ENCODE measurements at regions not wholly inside any gene's neighbourhood (a gene's known extent, or its start where the extent isn't known, plus 50 kb on each side); places are given as distances from the start of the nearest gene placed in this dataset.
"Not testable (repeated sequence)": the region's sequence is repeated elsewhere in the genome, so short reads cannot be mapped to it uniquely, and the experiment has no call there.

- TF ChIP-seq CTCF (IDR thresholded peaks at IDR 0.05; ENCODE audit: insufficient read depth, missing control alignments) = no peak
- FAIRE-seq = no peak
- no peak for DNase-seq (ENCODE audit: insufficient read length, low spot score)
Observed at GRCh38 chr12:75854681-75855309, 176.8 kb downstream of the PHLDA1 start.

DNA sequence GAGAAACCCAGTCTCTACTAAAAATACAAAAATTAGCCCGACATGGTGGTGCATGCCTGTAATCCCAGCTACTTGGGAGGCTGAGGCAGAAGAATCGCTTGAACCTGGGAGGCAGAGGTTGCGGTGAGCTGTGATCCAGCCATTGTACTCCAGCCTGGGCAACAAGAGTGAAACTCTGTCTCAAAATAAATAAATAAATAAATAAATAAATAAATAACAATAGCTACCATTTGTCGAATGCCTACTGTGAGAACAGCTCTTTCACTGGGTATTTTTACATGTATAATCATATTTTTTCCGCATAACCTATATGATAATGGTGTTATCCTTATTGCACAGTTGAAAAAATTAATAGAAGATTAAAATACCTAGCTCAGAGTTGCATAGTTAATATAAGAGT, 177.4 kb downstream of the PHLDA1 start:
- not testable (repeated sequence) for DNase-seq (ENCODE audit: insufficient read length, low spot score); FAIRE-seq

- FAIRE-seq (no peak), DNase-seq (ENCODE audit: insufficient read length, low spot score) (no peak)
- TF ChIP-seq CTCF (IDR thresholded peaks at IDR 0.05; ENCODE audit: insufficient read depth, missing control alignments) = no peak
Observed at GRCh38 chr12:75853626-75854025, 177.9 kb downstream of the PHLDA1 start.

DNA sequence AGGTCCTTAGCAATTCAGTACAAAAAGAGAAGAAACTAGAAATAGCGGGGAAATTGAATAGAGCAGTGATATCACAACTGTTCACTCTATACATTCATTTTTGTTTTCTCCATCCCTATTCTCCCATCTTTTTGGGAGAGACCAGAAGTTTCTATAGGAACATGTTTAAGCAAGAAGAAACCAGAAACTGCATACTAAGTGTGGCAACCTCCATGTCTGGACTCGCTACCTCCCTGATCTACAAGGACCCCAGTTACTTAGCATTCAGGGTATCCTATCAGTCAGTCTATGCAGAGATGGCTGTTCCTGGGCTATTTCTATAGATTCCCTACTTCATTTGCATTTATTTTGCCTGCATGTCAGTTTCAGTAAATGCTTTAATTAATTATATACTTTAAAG, 178.6 kb downstream of the PHLDA1 start:
- no peak for TF ChIP-seq CTCF (IDR thresholded peaks at IDR 0.05; ENCODE audit: insufficient read depth, missing control alignments)
- DNase-seq (ENCODE audit: insufficient read length, low spot score) (no peak), FAIRE-seq (no peak)

GRCh38 chr12:75852143-75852542, 179.4 kb downstream of the PHLDA1 start:
- FAIRE-seq (no peak), DNase-seq (ENCODE audit: insufficient read length, low spot score) (no peak)
- TF ChIP-seq CTCF (IDR thresholded peaks at IDR 0.05; ENCODE audit: insufficient read depth, missing control alignments) = no peak

DNA sequence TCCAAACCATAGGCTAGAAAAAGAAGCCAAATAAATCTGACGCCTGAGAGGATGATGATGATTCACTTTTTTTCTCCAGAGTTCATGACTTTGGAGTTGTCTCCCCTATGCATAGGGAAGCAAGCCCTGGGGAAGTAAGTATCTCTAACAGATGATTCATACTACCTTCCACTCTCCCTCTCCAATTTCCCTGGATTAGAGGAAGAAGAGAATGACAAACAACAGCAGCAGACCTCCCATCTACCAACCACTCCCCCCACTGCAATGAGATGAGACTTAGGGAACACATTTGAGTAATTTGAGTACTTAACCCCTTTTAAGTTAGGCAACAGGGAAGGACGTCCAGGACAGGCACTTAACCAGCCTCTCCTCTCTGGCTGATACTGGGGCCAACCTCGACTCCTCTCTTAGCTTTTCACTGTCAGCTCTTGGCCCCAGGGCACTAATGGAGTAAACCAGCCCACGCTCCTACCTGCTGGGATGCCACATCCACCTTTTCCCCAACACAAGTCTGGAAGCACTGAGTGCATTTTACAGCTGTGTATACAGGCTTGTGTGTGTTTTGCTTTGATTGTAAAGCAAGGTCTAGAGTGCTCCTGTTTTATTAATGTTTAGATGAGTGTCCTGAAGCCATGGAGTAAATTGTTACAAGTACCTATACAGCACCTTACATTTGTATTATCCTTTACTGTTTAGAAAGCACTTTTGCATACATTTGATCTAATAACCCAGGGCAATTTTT, 180.7 kb downstream of the PHLDA1 start:
- no peak for DNase-seq (ENCODE audit: insufficient read length, low spot score)

DNA sequence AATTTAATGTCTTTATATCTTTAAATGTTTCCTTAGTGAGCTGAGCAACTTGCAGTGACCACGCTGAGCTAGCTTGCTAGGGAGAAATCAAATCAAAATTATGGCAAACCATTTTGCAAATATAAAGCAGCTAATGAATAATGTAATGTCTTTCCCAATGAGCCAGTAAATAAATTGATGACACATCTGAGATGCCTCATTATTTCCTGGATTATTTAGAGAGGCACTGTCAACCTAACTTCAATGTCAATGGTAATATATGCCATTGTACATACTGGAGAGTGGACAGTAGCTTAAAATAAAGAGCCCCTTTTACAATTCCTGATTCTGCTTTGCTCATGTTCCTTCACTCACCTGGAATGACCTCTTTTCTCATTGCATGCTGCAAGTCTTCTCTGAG, 182.6 kb downstream of the PHLDA1 start:
- DNase-seq (ENCODE audit: insufficient read length, low spot score) (no peak), FAIRE-seq (no peak)
- no peak for TF ChIP-seq CTCF (IDR thresholded peaks at IDR 0.05; ENCODE audit: insufficient read depth, missing control alignments)

More for the DNA sequence above, 180.7 kb downstream of the PHLDA1 start:
- no peak for TF ChIP-seq CTCF (IDR thresholded peaks at IDR 0.05; ENCODE audit: insufficient read depth, missing control alignments)
- FAIRE-seq = no peak
